Transverse colon (tissue), 4 donors: ENCODE measurements at regions not wholly inside any gene's neighbourhood (a gene's known extent, or its start where the extent isn't known, plus 50 kb on each side); places are given as distances from the start of the nearest gene placed in this dataset.

Source experiments
- EP300 ChIP-seq: sonication (generic); formaldehyde crosslinking; IDR thresholded peaks from one replicate; pipeline ENCODE4 v1.6.1; 2017; ENCODE audit warnings: antibody characterized with exemption, low read depth
- POLR2AphosphoS5 ChIP-seq, 3 donors: sonication (generic); formaldehyde crosslinking; IDR thresholded peaks; one replicate each; pipeline ENCODE4 v1.6.1; 2016; ENCODE audit warnings: antibody characterized with exemption in 3 of 3
- TF ChIP-seq, protein P1 (sequence below), 5 experiments: fragments of 200-600 bp in 3 of 5; fragments of 450-650 bp in 2 of 5; sonication (generic) in 3 of 5; IDR thresholded peaks; 1 replicate in 2 of 5; 2 replicates in 3 of 5; pipeline ENCODE4 v1.5.1; 2016 to 2017; ENCODE audit warnings: antibody characterized with exemption in 5 of 5, inconsistent platforms in 3 of 5, mild to moderate bottlenecking in 2 of 5, moderate library complexity in 1 of 5

DNA sequence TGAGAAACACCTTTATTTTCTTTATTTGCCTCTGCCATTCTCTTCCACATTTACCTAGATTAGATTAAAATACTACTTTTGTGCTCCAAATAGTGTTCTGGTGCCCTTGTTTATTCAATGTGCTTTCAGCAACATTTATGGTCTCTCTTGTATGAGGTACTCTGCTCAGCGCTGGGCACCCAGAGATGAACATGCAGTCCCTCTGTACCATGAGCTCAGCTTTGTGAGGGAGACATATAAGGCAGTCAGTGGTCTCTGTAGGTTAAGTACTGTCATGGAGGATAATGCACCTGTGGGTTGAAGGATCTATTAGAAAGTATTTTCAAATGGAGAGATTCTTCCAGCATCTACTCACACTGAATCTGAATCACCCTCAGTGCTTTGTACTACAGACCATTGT, 176.5 kb downstream of the TAF11L14 start:
- TF ChIP-seq POLR2AphosphoS5 (IDR thresholded peaks at IDR 0.05) (no peak), EP300 (no peak)
- TF ChIP-seq, protein P1, sequence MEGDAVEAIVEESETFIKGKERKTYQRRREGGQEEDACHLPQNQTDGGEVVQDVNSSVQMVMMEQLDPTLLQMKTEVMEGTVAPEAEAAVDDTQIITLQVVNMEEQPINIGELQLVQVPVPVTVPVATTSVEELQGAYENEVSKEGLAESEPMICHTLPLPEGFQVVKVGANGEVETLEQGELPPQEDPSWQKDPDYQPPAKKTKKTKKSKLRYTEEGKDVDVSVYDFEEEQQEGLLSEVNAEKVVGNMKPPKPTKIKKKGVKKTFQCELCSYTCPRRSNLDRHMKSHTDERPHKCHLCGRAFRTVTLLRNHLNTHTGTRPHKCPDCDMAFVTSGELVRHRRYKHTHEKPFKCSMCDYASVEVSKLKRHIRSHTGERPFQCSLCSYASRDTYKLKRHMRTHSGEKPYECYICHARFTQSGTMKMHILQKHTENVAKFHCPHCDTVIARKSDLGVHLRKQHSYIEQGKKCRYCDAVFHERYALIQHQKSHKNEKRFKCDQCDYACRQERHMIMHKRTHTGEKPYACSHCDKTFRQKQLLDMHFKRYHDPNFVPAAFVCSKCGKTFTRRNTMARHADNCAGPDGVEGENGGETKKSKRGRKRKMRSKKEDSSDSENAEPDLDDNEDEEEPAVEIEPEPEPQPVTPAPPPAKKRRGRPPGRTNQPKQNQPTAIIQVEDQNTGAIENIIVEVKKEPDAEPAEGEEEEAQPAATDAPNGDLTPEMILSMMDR (IDR thresholded peaks at IDR 0.05): no peak
